ENCODE measurements at regions not wholly inside any gene's neighbourhood (a gene's known extent, or its start where the extent isn't known, plus 50 kb on each side); places are given as distances from the start of the nearest gene placed in this dataset.

DNA sequence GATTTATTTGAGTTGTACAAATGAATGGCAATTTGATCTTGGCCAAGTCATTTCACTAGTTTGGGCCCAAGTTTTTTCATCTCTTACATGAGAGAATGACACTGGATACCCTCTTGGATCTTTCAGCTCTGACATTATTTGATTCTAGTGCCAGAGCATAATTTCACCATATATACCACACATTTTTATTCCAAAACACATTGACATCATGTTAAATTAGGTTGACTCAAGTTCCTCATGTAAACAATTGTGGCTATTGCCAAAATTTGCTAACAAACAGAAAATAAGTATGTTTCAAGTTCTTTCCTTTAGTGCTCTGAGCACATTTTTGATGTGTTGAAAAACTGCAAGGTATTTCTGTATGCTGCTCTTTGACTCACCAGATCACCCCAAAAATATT lies 375.8 kb downstream of the ZNF608 start:
- Histone ChIP-seq H2BK20ac (ENCODE audit: low read depth, low read length, poor library complexity, severe bottlenecking) (no peak overlapping the region), H4K5ac (ENCODE audit: insufficient read length, low read depth, low read length) (no peak overlapping the region), H2BK12ac (ENCODE audit: insufficient read length, low read depth, low read length) (no peak overlapping the region), H3T11ph (ENCODE audit: low read length) (no peak overlapping the region), H4K8ac (replicated peaks; ENCODE audit: insufficient read length, low read depth, low read length) (no peak overlapping the region), H4K20me1 (ENCODE audit: control insufficient read depth, insufficient read depth, insufficient read length) (no peaks in the 10 kb centered on the region), H3K27ac (ENCODE audit: insufficient read length, low read depth, low read length) (no peak overlapping the region), H3K18ac (ENCODE audit: insufficient read length, low read depth, low read length) (no peak overlapping the region), H3K56ac (ENCODE audit: insufficient read length, low read depth, low read length) (no peak overlapping the region), H3K23me2 (ENCODE audit: insufficient read length, low read depth, low read length, poor library complexity, severe bottlenecking) (no peaks in the 10 kb centered on the region), H4K91ac (ENCODE audit: insufficient read length, low read depth, low read length) (no peak overlapping the region), H2BK15ac (ENCODE audit: low read depth, low read length) (no peak overlapping the region), H3K9ac (ENCODE audit: extremely low read depth, insufficient read length, low read length) (no peak overlapping the region), H2BK5ac (ENCODE audit: insufficient read length, low read length) (no peak overlapping the region), H3K27me3 (ENCODE audit: insufficient read depth, low read length) (no peaks in the 10 kb centered on the region), H3K4me2 (ENCODE audit: insufficient read depth, insufficient read length, low read length) (no peak overlapping the region), H3K23ac (ENCODE audit: insufficient read length, low read depth, low read length) (no peak overlapping the region), H3K9me3 (ENCODE audit: control insufficient read depth, low read depth, low read length) (no peaks in the 10 kb centered on the region), H3K14ac (ENCODE audit: insufficient read depth, low read length) (no peak overlapping the region), H2BK120ac (ENCODE audit: low read depth, low read length, poor library complexity, severe bottlenecking) (no peak overlapping the region), H3K79me2 (ENCODE audit: insufficient read depth, low read length) (no peaks in the 10 kb centered on the region), H2AK5ac (ENCODE audit: insufficient read length, low read length) (no peak overlapping the region), H2AFZ (ENCODE audit: low read length) (no peak overlapping the region), H3K4me1 (ENCODE audit: insufficient read depth, low read length) (no peaks in the 10 kb centered on the region), H3K4ac (ENCODE audit: low read depth, low read length) (no peak overlapping the region), H3K79me1 (ENCODE audit: insufficient read depth, low read depth, low read length, poor library complexity, severe bottlenecking) (no peaks in the 10 kb centered on the region)
- TF ChIP-seq, protein P1, sequence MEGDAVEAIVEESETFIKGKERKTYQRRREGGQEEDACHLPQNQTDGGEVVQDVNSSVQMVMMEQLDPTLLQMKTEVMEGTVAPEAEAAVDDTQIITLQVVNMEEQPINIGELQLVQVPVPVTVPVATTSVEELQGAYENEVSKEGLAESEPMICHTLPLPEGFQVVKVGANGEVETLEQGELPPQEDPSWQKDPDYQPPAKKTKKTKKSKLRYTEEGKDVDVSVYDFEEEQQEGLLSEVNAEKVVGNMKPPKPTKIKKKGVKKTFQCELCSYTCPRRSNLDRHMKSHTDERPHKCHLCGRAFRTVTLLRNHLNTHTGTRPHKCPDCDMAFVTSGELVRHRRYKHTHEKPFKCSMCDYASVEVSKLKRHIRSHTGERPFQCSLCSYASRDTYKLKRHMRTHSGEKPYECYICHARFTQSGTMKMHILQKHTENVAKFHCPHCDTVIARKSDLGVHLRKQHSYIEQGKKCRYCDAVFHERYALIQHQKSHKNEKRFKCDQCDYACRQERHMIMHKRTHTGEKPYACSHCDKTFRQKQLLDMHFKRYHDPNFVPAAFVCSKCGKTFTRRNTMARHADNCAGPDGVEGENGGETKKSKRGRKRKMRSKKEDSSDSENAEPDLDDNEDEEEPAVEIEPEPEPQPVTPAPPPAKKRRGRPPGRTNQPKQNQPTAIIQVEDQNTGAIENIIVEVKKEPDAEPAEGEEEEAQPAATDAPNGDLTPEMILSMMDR (conservative IDR thresholded peaks at IDR 0.05), result no peak
- Mint-ChIP-seq H3K36me3 (ENCODE audit: insufficient read depth in 1 of 3, low read depth in 3 of 3) (peaks cover 0 to 7% (median 2%) of the 10 kb centered on the region in 3 experiments; a peak in 3 of 7 replicates), H3K9me3 (peaks cover 1 to 7% of the 10 kb centered on the region in 2 experiments; a peak in 3 of 5 replicates), H3K4me3 (no peak overlapping the region), H3K4me1 (no peaks in the 10 kb centered on the region), H3K27me3 (ENCODE audit: low read depth) (no peaks in the 10 kb centered on the region), H3K27ac (no peak overlapping the region)
- no peak for DNase-seq
